ENCODE measurements at regions not wholly inside any gene's neighbourhood (a gene's known extent, or its start where the extent isn't known, plus 50 kb on each side); places are given as distances from the start of the nearest gene placed in this dataset.

GRCh38 chr3:99430348-99431134, 207.9 kb upstream of the COL8A1 start:
- DNase-seq, result no peak

- DNase-seq, result no peak
These were observed 208.9 kb upstream of the COL8A1 start for GRCh38 chr3:99429502-99429901.

- DNase-seq, result no peak
These were observed 212.5 kb upstream of the COL8A1 start for GRCh38 chr3:99425930-99426329.

GRCh38 chr3:99419116-99419515, 219.3 kb upstream of the COL8A1 start:
- DNase-seq, result no peak

- DNase-seq, result no peak
These were observed 219.7 kb upstream of the COL8A1 start for GRCh38 chr3:99418709-99419108.

GRCh38 chr3:99418209-99418635, 220.2 kb upstream of the COL8A1 start:
- no peak for DNase-seq

- DNase-seq, result no peak
These were observed 224.9 kb upstream of the COL8A1 start for GRCh38 chr3:99413504-99413903.

- no peak for DNase-seq
These were observed 227.5 kb upstream of the COL8A1 start for GRCh38 chr3:99410789-99411311.

GRCh38 chr3:99409961-99410360, 228.4 kb upstream of the COL8A1 start:
- DNase-seq, result no peak

- no peak for DNase-seq
These were observed 231.1 kb upstream of the COL8A1 start for GRCh38 chr3:99407257-99407656.

- no peak for DNase-seq
These were observed 235.6 kb upstream of the COL8A1 start for GRCh38 chr3:99402755-99403154.

- no peak for DNase-seq
These were observed 238.0 kb upstream of the COL8A1 start for GRCh38 chr3:99400352-99400751.

GRCh38 chr3:99396651-99397275, 241.6 kb upstream of the COL8A1 start:
- no peak for DNase-seq

- no peak for DNase-seq
These were observed 243.3 kb upstream of the COL8A1 start for GRCh38 chr3:99394831-99395778.

- DNase-seq, result no peak
These were observed 244.4 kb upstream of the COL8A1 start for GRCh38 chr3:99393961-99394360.

- no peak for DNase-seq
These were observed 249.6 kb upstream of the COL8A1 start for GRCh38 chr3:99388780-99389179.

- DNase-seq, result no peak
These were observed 253.8 kb upstream of the COL8A1 start for GRCh38 chr3:99384596-99384995.

- DNase-seq, result no peak
These were observed 261.5 kb upstream of the COL8A1 start for GRCh38 chr3:99376926-99377325.

GRCh38 chr3:99373846-99374210, 264.6 kb upstream of the COL8A1 start:
- no peak for DNase-seq

GRCh38 chr3:99373088-99373845, 265.1 kb upstream of the COL8A1 start:
- DNase-seq, result no peak

- DNase-seq, result no peak
These were observed 271.5 kb upstream of the COL8A1 start for GRCh38 chr3:99366663-99367429.

- no peak for DNase-seq
These were observed 272.4 kb upstream of the COL8A1 start for GRCh38 chr3:99365979-99366378.

All from stimulated activated CD4-positive, alpha-beta T cell treated with anti-CD3 and anti-CD28 coated beads, Interleukin-2, amount 100 ng/mL, for 48 hours (primary cell).